ENCODE measurements at regions not wholly inside any gene's neighbourhood (a gene's known extent, or its start where the extent isn't known, plus 50 kb on each side); places are given as distances from the start of the nearest gene placed in this dataset.

GRCh38 chr7:13148548-13148947, 461.1 kb downstream of the ARL4A start:
- TF ChIP-seq CTCF (IDR thresholded peaks at IDR 0.05) (no peak), POLR2A (IDR thresholded peaks at IDR 0.05) (no peak)
